Dermis microvascular lymphatic vessel endothelial cell (primary cell): ENCODE measurements at regions not wholly inside any gene's neighbourhood (a gene's known extent, or its start where the extent isn't known, plus 50 kb on each side); places are given as distances from the start of the nearest gene placed in this dataset.
"Not testable (repeated sequence)": the region's sequence is repeated elsewhere in the genome, so short reads cannot be mapped to it uniquely, and the experiment has no call there.

ENCODE experiments used
- DNase-seq, 2 donors: peaks; one replicate each; pipeline versions ENCODE4 v3.0.0 to v3.0.0-alpha.2; 2010; ENCODE audit warnings: low read depth in 2 of 2

GRCh38 chr17:56690441-56691291, 97.2 kb downstream of the NOG start:
- DNase-seq = no peak

- no peak for DNase-seq
Measured at GRCh38 chr17:56694825-56695224, 101.3 kb downstream of the NOG start.

- no peak for DNase-seq
Measured at GRCh38 chr17:56697190-56697589, 103.7 kb downstream of the NOG start.

DNA sequence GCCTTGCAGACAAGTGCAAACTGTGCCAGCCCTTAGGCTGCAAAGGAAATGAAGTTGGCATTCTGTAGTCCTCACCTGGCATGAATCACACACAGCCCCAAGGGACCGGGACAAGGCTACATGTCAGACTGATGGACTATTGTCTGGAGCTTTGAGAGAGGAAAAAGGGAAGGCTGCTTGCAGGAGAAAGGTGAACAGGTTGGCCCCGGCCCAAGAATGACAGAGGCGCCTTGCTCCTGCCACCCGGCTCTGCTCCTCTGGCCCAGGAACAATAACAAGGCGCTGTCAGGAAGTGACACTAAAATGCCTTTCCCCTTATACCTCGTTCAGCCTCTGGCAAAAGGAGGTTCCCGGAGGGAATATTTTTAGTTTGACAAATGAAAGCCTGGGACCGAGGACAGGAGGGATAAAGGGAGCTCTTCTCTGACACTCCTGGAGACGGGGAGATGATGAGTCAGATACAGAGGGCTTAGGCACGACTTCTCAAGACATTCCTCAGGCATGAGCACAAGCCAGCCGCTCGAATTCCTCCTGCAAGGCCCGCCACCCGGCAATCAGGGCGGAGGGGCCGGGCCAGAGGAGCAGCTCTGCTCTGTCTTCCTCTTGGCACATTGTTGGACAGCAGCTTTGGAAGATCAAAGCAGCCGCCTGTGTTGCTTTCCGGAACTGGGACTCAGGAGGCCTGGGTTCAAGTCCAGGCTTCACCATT, 105.8 kb downstream of the NOG start:
- peak in 1 of 2 donors; percentile 83 for DNase-seq

DNA sequence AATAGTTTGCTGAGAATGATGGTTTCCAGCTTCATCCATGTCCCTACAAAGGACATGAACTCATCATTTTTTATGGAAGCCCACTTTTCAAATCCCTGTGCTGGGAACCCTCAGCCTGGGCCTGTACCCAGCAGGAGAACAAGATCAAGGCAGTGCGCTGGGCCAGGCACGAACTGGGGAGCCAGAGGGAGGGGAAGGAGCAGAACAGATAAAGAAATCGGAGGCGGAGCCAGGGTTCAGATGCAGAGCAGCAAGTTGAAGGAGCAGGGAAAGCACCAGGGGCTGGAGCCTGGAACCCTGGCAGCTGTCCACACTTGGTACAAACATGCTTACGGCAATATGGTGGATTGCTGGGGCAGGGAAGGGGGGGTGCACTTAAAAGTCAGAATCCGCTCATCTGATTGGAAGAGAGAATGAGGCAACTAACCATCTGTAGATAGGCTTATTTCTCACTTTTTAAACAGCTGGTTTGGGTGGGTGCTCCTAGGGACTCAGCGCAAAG, 107.5 kb downstream of the NOG start:
- DNase-seq = no peak

DNA sequence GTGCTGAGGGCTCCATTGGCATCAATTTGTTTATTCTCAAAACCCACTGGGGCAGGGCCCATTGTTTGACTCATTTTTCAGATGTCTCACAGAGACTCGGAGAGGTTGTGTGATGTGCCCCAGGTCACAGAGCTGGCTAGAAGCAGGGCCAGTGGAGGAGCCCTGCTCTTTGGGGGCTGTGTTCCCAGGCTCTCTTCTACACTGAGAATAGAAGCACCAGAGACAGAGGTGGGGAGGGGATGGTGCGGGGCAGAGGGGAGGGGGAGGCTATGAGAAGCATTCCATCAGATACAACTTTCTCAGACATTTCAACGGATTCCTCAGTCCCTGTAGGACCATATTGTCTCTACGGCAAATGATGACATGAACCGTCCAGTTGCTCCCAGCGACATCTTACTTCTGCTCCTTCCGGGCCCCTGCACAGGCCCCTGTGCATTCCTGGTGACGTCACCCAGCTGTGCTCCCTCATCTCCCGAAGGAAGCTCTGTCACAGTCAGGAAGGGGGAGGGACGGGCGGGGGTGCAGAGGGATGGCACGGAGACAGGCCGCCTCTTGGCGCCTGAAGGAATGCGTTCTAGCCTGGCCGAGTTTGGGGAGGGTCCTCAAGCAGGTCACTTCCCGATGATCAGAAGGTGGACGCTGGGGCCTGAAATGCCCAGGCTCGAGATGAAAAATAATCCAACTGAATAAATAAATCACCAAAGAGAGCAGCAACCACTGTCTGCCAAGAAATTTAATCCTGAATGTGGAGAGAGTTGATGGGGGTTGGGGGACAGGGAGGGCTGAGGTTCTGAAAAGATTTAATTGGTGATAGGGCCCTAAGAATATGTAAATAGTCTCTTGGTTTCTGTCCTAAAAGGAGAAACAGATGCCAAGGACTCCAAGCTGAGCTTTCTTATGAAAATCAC, 114.1 kb downstream of the NOG start:
- peak in 1 of 2 donors; percentile 29 for DNase-seq

DNA sequence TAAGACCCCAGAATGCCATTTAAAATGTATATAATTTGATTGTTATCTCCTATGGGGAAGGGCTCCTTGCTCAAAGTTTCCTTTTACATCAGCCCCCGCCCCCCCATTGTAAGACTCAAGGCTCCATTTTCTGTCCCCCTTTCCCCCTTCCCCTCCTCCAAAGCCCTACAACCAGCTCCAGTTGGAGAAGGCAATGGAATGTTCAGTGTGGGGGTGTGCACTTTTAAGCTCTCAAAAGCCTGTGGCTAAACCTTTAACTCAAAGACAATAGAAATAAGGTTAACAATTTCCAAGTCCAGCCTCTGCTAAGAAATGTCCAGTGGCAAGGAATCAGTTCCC, 114.7 kb downstream of the NOG start:
- DNase-seq = no peak

DNA sequence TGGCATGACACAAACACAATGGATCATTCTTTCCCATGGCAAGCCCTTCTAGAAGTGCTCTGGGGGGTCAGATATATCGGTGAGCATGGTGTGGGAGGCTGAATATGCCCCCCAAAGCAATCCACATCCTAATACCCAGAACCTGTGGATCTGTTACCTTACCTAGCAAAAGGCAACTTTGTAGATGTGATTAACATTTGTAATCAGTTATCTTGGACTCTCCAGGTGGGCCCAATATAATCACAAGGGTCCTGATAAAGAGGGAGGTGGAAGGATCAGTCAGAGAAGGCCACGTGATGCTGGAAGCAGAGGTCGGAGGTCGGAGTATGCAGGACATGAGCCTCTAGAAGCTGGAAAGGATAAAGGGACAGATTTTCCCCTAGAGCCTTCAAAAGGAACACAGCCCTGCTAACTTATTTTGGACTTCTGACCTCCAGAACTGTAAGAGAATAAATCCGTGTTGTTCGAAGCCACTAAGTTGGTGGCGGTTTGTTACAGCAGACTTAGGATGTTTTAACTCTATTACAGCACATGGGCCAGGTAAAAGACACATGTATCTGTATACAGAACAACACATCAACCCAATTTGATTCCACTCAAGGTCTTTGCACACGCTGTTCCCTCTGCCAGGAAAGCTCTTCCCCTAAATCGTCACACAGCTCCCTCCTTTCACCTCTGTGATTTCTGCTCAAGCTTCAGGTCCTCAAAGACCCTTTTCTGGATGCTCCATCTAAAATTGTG, 115.3 kb downstream of the NOG start:
- no peak for DNase-seq

DNA sequence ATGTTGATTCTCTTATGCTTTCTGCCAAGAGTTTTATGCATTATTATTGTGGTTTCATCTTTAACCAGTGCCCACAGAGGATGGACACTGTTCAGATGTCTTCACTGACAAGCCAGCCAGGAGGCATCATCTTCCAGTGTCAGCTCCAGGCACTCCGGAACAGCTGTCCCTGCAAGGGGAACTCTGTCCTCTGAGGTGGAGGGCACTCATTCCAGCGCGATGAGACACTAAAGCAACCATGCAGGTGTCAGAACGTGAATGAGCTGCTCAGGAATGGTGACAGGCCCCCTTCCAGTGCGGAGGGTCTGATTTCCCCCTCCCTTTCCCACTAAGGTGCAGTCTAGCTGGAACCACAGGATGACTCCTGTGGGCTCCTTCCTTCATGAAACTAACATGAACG, 117.5 kb downstream of the NOG start:
- no peak for DNase-seq

DNA sequence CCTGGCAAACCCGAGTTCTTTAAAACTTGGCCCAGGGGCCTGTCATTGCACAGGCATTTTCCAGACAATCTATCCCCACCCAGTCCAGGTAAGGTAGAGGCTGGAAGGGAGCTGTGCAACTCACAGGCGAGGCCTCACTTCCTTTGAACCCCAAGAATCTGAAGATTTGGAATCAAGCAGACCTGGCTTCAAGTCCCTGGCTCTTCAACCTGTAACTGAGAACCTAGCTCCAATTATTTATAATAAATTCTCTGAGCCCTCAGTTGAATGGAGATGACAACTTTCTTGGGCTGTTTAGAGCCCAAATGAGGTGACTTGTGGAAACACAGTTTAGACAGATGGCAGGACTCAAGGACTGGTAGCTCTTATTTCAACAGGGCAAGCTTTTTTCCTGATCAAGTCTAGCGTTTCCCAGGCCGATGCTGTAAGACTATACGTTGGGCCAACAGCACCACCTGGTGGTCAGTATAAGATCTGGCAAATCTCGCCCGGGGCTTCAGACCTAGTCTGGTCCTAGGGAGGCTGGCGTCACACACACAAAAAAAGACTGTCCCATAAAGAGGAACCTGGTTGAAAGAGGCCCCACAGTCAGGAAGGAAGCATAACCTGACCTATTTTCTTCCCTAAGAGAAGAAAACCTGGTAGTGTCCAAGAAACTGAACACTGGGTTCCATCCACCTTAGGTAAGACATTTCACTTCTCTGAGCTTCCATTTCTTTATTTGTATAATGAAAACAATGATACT, 117.9 kb downstream of the C17orf67 start:
- peak; percentile 57 to 82 for DNase-seq

- DNase-seq = no peak
Measured at GRCh38 chr17:56717471-56717870, 116.2 kb downstream of the C17orf67 start.

- DNase-seq = no peak
Measured at GRCh38 chr17:56718515-56718914, 115.2 kb downstream of the C17orf67 start.

DNA sequence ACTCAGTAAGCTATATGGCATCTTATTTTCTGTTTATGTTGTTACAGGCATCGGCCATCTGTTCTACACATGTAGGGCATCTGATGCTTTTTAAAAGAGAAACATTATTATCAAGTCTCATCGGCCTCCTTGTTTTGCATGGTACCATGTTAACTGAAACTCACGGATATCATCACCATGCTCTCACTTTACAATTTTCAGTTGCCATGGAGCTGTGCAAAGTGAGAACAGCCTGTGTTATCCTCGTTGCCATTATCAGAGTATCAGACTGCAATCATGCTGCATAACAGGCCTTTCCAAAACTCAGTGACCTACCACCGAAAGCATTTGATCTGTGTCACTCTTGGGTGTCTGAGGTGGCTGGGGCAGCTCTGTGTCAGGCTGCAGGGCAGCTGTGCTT, 110.3 kb downstream of the C17orf67 start:
- no peak for DNase-seq

DNA sequence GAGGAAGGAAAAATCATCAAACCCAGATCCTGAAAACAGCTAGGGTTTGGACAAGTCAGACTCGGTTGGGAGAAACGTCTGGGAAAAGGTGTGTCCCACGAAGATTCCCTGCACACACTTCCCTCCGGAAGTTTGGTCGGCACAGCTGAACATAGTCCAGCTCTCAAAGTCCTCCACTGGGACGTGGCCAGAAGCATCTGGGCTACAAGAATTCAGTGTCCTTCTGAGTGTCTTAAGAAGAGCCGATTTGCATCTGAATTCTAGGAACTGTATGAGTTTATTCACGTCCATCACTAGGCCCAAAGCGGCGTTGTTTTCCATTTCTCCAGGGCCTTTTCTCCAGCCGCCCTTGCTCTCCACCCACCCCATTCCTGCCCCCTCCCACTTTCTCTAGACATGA, 109.1 kb downstream of the C17orf67 start:
- no peak for DNase-seq

GRCh38 chr17:56725144-56725543, 108.6 kb downstream of the C17orf67 start:
- no peak for DNase-seq

DNA sequence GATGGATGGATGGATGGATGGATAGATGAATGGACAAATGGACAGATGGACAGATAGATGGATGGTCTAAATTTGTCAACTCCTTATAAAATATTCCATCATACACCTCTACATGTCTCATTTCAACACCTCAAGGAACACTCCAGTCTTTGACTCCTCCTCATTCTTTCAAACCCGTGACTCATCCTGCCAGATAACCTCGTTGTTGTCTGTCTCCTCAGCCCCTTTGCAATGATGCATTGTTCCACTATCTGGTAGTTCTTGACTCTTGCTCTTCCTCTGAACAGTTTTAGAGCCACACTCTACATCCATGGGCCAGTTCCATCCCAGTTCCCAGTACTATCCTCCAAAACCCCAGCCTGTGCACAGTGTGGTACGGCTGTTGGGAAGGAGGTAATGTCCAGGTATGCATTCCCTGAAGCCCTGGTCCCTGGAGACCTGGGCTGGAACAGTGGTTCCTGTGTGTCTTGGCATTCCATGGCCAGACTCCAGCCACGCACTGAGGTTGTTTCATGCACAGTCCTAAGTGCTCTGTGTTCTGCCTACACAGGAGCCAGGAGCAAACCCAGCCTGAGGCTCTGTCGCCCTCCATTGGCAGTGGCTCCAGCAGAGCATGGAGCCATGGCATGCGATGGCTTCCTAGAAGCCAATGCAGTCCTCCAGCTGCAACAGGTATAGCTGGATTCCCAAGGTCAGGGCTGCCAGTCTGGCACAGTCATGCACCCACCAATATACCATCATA, 105.7 kb downstream of the C17orf67 start:
- DNase-seq = no peak

GRCh38 chr17:56731096-56731495, 102.6 kb downstream of the C17orf67 start:
- DNase-seq = not testable (repeated sequence)

DNA sequence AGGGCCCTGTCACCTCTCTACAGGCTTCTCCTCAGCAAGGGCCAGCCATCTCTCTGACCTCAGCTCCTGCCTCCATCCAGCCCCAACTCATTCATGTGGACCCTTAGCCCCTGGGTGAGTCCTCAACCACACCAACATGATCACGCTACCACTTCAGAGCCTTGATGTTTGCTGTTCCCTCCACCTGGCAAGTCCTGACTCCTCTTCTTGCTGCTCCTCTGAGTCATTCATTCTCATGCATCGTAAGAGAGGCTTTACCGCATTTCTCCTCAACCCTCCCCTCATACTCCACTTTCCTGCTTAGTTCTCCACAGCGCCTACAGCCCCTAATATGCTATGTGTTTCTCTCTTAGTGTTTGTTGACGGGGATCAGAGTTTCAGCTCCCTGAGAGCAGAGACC, 99.9 kb downstream of the C17orf67 start:
- no peak for DNase-seq

DNA sequence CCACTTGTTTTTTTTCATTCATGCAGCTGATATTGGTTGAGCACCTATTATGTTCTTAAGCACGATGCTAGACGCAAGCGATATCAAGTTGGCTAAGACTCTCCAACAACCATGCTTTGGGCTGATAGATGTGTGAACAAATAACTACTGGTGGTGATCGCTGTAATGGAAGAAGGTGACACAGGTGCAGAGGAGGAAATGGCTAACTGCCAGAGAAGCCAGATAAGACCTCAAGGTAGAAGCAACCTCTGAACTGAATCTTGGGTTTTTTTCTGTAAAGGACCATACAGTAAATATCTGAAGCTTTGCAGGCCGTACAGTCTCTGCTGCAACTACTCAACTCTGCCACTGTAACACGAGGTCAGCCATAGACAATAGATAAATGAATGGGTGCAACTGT, 97.9 kb downstream of the C17orf67 start:
- DNase-seq = no peak
